GM13977 (cell line): ENCODE measurements at regions not wholly inside any gene's neighbourhood (a gene's known extent, or its start where the extent isn't known, plus 50 kb on each side); places are given as distances from the start of the nearest gene placed in this dataset.

ENCODE experiments used
- DNase-seq: peaks from one replicate; pipeline ENCODE4 v3.0.0; 2012; ENCODE audit warnings: low spot score
- in situ Hi-C: fragments of 300-500 bp; cut with MboI; formaldehyde crosslinking; loops from one replicate; pipeline ENCODE4 v1.12.0; 2022; ENCODE audit warnings: low sequenced_read_pairs, low pct_unique_long_range_greater_than_20kb, mixed read lengths, inconsistent platforms; ENCODE audit not compliant: unreplicated experiment
- TF ChIP-seq, protein P1 (sequence below): IDR thresholded peaks from 2 replicates; pipeline ENCODE4 v1.5.1; 2012; ENCODE audit warnings: mild to moderate bottlenecking, control low read depth; ENCODE audit not compliant: insufficient read depth; ENCODE audit errors: extremely low read depth, missing control alignments

DNA sequence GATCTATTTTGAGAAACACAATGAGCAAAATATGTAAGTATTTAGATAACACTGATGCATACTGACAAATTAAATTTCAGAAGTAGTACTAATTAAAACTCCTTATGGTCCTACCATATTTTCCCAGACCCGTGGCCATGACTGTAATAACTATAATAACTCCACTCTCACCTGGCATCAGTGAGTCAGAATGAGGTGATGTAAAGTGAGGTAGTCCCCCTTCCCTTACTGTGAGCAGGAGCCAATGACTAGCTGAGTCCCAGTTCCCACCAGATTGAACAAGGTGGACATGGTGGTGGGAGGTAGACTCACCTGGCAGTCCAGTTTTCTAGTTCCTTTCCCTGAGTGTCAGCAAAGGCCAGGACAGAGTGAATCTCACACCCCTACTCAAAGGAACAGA, 630.5 kb upstream of the IGFBP3 start:
- no peak for DNase-seq
- TF ChIP-seq, protein P1, sequence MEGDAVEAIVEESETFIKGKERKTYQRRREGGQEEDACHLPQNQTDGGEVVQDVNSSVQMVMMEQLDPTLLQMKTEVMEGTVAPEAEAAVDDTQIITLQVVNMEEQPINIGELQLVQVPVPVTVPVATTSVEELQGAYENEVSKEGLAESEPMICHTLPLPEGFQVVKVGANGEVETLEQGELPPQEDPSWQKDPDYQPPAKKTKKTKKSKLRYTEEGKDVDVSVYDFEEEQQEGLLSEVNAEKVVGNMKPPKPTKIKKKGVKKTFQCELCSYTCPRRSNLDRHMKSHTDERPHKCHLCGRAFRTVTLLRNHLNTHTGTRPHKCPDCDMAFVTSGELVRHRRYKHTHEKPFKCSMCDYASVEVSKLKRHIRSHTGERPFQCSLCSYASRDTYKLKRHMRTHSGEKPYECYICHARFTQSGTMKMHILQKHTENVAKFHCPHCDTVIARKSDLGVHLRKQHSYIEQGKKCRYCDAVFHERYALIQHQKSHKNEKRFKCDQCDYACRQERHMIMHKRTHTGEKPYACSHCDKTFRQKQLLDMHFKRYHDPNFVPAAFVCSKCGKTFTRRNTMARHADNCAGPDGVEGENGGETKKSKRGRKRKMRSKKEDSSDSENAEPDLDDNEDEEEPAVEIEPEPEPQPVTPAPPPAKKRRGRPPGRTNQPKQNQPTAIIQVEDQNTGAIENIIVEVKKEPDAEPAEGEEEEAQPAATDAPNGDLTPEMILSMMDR = no peak
- in situ Hi-C loops = no loop called here

DNA sequence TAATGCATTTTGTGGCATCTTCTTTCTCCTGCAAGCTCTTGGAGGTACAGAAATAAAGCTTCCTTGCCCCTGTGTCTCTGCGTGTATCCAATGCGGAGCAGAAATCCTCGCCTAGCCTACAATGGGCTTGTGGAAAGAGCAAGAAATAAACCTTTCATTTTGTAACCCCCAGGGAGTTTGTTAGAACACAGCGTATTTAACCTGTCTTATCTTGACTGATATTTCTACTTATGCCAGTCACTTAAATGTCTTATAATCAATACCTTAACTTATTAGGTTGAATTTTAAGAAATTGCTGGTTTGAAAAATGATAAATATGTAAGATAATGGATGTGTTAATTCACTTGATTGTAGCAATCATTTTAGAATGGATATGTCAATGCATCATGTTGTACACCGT, 629.8 kb upstream of the IGFBP3 start:
- TF ChIP-seq, protein P1 = no peak
- in situ Hi-C loops = no loop called here
- DNase-seq = no peak

DNA sequence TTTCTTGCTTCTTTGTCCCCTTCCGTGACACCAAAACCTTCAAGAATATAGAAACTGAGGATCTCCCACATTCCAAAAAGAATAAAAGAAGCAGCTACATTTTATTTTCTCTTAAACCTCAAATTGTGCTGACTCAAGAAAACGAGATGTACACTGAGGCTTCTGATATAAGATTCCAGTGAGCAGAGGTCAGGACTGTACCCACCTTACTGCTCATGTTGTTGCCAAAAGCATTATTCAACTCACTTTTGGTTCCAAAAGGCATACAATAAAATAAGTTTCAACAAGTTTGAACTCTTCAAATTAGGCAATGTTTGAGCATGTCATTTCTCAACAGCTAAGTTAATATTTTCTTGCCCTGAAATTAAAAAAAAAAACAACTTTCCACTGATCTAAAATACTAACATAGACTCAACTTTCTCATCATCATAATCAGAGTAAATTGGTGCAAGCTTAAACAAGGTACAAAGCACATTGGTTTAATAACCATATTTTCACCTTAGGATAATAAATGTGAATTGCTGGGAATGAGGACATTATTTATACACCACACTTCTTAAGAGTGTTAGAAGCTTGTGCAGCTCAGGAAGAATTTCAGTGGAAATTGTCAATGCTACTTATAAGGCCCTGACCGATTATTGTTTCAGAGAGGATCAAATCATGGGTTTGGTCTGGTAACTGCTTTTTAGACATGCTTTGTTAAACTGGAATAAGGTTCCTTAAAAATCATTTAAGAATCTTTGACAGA, 629.0 kb upstream of the IGFBP3 start:
- in situ Hi-C loops = no loop called here
- DNase-seq = no peak
- TF ChIP-seq, protein P1 = no peak

DNA sequence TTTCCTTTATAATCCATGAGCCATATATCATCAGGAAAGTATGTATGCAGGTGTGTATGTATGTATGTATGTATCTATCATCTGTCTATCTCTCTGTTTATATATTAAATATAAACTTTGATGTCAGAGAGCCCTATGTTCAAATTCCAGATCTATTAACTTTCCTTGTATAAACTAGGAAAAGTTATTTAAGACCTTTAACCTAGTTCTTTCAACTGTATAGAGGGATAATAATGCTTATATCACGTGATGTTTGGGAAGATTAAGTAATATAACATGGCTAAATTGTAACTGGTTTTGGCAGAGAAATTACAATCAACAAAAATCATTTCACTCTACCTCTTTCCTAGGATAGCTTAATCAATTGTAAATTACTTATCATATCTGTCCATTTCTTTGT, 628.3 kb upstream of the IGFBP3 start:
- DNase-seq = no peak
- TF ChIP-seq, protein P1 = no peak
- in situ Hi-C loops = no loop called here

DNA sequence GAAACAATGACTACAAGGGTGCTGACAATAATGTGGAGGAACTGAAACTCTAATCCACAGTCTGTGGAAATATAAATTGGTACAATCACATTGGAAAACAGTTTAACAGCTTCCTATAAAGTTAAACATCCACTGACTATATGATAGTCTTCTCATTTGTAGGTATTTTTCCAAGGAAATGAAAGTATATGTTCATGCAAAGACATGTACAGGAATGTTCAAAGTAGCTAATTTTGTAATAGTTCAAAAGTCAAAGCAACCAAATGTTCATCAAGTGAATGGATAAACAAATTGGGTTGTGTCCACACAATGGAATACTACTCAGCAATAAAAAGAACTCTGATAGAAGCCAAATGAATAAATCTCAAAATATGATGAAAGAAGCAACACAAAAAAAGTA, 626.0 kb upstream of the IGFBP3 start:
- in situ Hi-C loops = no loop called here
- DNase-seq = no peak
- TF ChIP-seq, protein P1 = no peak

DNA sequence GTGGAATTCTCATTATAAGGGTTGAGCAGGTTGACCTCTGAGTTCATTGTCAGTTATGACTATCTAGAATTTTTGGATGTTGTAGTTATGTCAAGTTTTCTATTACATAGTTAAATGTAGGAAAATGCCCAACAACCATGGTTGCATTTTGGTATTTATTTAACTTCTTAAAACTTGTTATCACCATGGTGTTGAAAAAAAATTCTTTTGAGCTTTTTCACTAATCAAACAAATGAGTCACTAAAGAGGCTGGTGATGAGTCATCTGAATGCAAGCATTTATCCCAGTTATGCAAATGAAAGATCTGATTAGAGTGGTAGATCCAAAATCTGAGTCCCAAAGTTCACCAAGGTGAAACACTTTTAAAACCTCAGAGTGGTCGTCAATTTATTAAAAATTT, 624.7 kb upstream of the IGFBP3 start:
- DNase-seq = no peak
- in situ Hi-C loops = no loop called here
- TF ChIP-seq, protein P1 = no peak

DNA sequence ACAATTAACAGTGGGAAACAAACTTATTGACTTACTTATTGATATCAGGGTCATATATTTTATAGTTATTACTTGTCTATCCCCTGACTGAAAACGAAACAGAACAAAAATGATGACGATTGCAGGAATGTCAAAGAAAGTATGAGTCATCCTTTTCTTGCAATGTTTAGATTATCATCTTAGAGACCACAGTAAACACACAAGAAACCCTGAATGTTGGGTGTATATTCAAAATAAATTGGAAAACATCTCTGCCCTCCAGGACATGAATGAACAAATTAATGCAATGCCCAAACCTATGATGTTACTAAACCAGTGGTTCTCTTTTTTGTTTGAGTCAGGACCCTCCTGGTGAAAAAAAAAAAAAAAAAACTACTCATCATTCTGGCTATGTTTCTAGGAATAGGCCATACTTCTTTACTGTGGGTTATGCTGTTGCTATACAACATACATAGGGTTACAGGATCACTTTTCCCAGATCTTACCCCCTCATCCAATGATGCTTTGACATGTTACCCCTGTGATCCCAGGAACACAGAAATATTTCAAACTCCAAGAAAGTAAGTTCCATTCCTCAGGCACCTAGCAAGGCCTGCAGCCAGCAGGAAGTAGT, 623.4 kb upstream of the IGFBP3 start:
- DNase-seq = no peak
- in situ Hi-C loops = no loop called here
- TF ChIP-seq, protein P1 = no peak
